Glutamatergic neuron (in vitro differentiated cells): ENCODE measurements at regions not wholly inside any gene's neighbourhood (a gene's known extent, or its start where the extent isn't known, plus 50 kb on each side); places are given as distances from the start of the nearest gene placed in this dataset.

ENCODE experiments used
- DNase-seq: peaks from one replicate; pipeline ENCODE4 v3.0.0; 2022
- H3K27ac Mint-ChIP-seq: one replicate; pipeline ENCODE4 v1.8.0; 2020; ENCODE audit warnings: mild to moderate bottlenecking, mixed read lengths, inconsistent platforms; ENCODE audit not compliant: unreplicated experiment
- H3K27me3 Mint-ChIP-seq: one replicate; pipeline ENCODE4 v1.8.0; 2020; ENCODE audit warnings: mild to moderate bottlenecking, moderate library complexity, mixed read lengths, inconsistent platforms; ENCODE audit not compliant: unreplicated experiment
- H3K36me3 Mint-ChIP-seq: one replicate; pipeline ENCODE4 v1.8.0; 2020; ENCODE audit warnings: mild to moderate bottlenecking, mixed read lengths, inconsistent platforms; ENCODE audit not compliant: unreplicated experiment
- H3K4me1 Mint-ChIP-seq: one replicate; pipeline ENCODE4 v1.8.0; 2020; ENCODE audit warnings: mild to moderate bottlenecking, low read depth, mixed read lengths, inconsistent platforms; ENCODE audit not compliant: unreplicated experiment
- H3K4me3 Mint-ChIP-seq: one replicate; pipeline ENCODE4 v1.8.0; 2020; ENCODE audit warnings: mild to moderate bottlenecking, mixed read lengths, inconsistent platforms; ENCODE audit not compliant: unreplicated experiment
- H3K9me3 Mint-ChIP-seq: one replicate; pipeline ENCODE4 v1.8.0; 2020; ENCODE audit warnings: mild to moderate bottlenecking, moderate library complexity, mixed read lengths, inconsistent platforms; ENCODE audit not compliant: unreplicated experiment
- CTCF ChIP-seq: fragments of 200-600 bp; sonication (generic); IDR thresholded peaks from one replicate; pipeline ENCODE4 v1.5.0; 2021; ENCODE audit not compliant: partially characterized antibody, unreplicated experiment

DNA sequence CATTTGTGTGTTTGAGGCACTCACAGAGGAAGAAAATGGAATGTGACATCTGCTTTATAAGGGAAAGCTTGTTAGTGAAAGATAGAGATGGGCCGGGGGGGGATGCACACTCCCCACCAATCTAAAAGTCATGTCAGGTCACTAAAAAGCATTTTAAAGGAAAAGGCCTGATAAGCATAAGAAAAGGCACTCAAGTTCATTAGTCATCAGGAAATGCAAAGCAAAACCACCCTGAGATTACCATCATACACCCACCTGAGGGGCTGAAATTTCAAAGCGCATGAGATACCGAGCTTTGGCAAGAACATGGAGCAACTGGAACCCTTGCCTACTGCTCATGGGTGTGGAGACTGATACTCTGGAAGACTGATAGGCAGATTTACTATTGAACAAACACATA, 77.9 kb upstream of the ANO1 start:
- Mint-ChIP-seq H3K36me3 (no peaks in the 10 kb centered on the region), H3K4me1 (no peaks in the 10 kb centered on the region), H3K9me3 (no peaks in the 10 kb centered on the region), H3K27me3 (peaks cover 7% of the 10 kb centered on the region), H3K4me3 (no peak overlapping the region), H3K27ac (no peak overlapping the region)
- no peak for TF ChIP-seq CTCF
- no peak for DNase-seq

DNA sequence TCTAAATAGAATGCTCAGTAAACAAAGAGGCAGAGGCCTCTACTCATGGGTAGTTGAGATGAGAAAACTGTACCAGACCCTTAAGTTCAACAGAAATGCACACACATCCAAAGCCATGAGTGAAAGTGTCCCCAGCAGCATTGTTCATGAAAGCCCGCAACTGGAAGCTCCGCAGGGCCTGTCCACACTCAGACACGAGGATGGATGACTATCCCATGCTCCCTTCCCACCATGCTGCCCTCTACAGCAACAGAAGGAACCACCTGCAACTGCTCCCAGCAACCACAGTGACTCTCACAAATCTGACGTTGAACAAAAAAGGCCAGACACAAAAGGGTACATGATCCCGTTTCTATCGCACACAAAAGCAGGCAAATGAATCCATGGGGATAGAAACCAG, 76.9 kb upstream of the ANO1 start:
- no peak for TF ChIP-seq CTCF
- no peak overlapping the region for H3K4me3 Mint-ChIP-seq
- DNase-seq = no peak
- H3K4me1 Mint-ChIP-seq = no peaks in the 10 kb centered on the region
- peaks cover 9% of the 10 kb centered on the region for H3K27me3 Mint-ChIP-seq
- H3K9me3 Mint-ChIP-seq = no peaks in the 10 kb centered on the region
- H3K36me3 Mint-ChIP-seq = no peaks in the 10 kb centered on the region
- no peak overlapping the region for H3K27ac Mint-ChIP-seq

- H3K9me3 Mint-ChIP-seq = no peaks in the 10 kb centered on the region
- peaks cover 6% of the 10 kb centered on the region for H3K27me3 Mint-ChIP-seq
- no peaks in the 10 kb centered on the region for H3K36me3 Mint-ChIP-seq
Observed at GRCh38 chr11:70002433-70002832, 75.7 kb upstream of the ANO1 start.

GRCh38 chr11:70005107-70005818, 72.9 kb upstream of the ANO1 start:
- H3K4me1 Mint-ChIP-seq = no peaks in the 10 kb centered on the region
- no peak for TF ChIP-seq CTCF
- H3K9me3 Mint-ChIP-seq = no peaks in the 10 kb centered on the region
- no peak overlapping the region for H3K27ac Mint-ChIP-seq
- no peak for DNase-seq
- H3K4me3 Mint-ChIP-seq = no peak overlapping the region
- H3K27me3 Mint-ChIP-seq = peaks cover 3% of the 10 kb centered on the region
- no peaks in the 10 kb centered on the region for H3K36me3 Mint-ChIP-seq

More at GRCh38 chr11:70002433-70002832, 75.7 kb upstream of the ANO1 start:
- DNase-seq = no peak
- no peak overlapping the region for H3K4me3 Mint-ChIP-seq
- no peak overlapping the region for H3K27ac Mint-ChIP-seq
- H3K4me1 Mint-ChIP-seq = no peaks in the 10 kb centered on the region
- TF ChIP-seq CTCF = no peak

DNA sequence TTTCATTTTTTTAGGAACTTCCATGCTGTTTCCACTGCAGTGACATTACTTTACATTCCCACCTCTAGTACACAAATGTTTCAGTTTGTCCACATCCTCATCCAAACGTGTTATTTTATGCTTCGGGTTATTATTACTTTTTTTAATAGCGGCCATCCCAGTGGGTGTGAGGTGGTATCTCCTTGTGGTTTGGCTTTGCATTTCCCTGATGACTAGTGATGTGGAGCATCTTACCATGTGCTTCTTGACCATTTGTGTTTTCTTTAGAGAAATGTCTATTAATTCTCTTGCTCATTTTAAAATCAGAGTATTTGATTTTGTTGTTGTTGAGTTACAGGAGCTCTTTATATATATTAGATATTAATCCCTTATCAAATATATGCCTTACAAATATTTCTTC, 70.3 kb upstream of the ANO1 start:
- Mint-ChIP-seq H3K4me1 (no peaks in the 10 kb centered on the region), H3K9me3 (no peaks in the 10 kb centered on the region), H3K36me3 (no peaks in the 10 kb centered on the region), H3K27me3 (peaks cover 3% of the 10 kb centered on the region), H3K27ac (no peak overlapping the region), H3K4me3 (no peak overlapping the region)
- no peak for TF ChIP-seq CTCF
- no peak for DNase-seq
